Tibial nerve (tissue), 4 donors: ENCODE measurements at regions not wholly inside any gene's neighbourhood (a gene's known extent, or its start where the extent isn't known, plus 50 kb on each side); places are given as distances from the start of the nearest gene placed in this dataset.

Experiments used
- DNase-seq, 2 donors: peaks; one replicate each; pipeline ENCODE4 v3.0.0-alpha.2; 2019; ENCODE audit warnings: low spot score in 2 of 2
- H3K27ac ChIP-seq, 4 donors: fragments of 200-600 bp; sonication (generic) in 3 of 4; one replicate each; pipeline ENCODE4 v1.5.1; 2017 to 2019; ENCODE audit warnings: mild to moderate bottlenecking in 1 of 4
- H3K27me3 ChIP-seq, 2 donors: fragments of 200-600 bp; sonication (generic) in 1 of 2; one replicate each; pipeline versions ENCODE4 v1.5.1 to v1.6.0; 2017 to 2019
- H3K36me3 ChIP-seq, 3 donors: fragments of 200-600 bp; sonication (generic); one replicate each; pipeline ENCODE4 v1.5.1; 2018 to 2019
- H3K4me1 ChIP-seq, 4 donors: fragments of 200-600 bp; sonication (generic) in 3 of 4; one replicate each; pipeline ENCODE4 v1.5.1; 2017 to 2019
- H3K4me3 ChIP-seq, 4 donors: fragments of 200-600 bp; sonication (generic) in 3 of 4; one replicate each; pipeline ENCODE4 v1.5.1; 2017 to 2019; ENCODE audit warnings: mild to moderate bottlenecking in 1 of 4, moderate library complexity in 1 of 4
- H3K9me3 ChIP-seq, 4 donors: fragments of 200-600 bp; sonication (generic) in 3 of 4; one replicate each; pipeline ENCODE4 v1.5.1; 2017 to 2019
- CTCF ChIP-seq, 5 experiments: fragments of 200-600 bp in 3 of 5; fragments of 450-650 bp in 2 of 5; sonication (generic) in 3 of 5; IDR thresholded peaks; one replicate each; pipeline ENCODE4 v1.5.1; 2016 to 2019; ENCODE audit warnings: antibody characterized with exemption in 5 of 5, mild to moderate bottlenecking in 3 of 5, moderate library complexity in 2 of 5
- EP300 ChIP-seq, 2 donors: sonication (generic); formaldehyde crosslinking; IDR thresholded peaks; one replicate each; pipeline ENCODE4 v1.6.1; 2017; ENCODE audit warnings: antibody characterized with exemption in 2 of 2, mild to moderate bottlenecking in 1 of 2
- POLR2A ChIP-seq, 2 donors: fragments of 450-650 bp; IDR thresholded peaks; one replicate each; pipeline ENCODE4 v1.6.1; 2017; ENCODE audit warnings: antibody characterized with exemption in 2 of 2, mild to moderate bottlenecking in 2 of 2, moderate library complexity in 2 of 2
- WGBS, 2 donors: methylation state at CpG; one replicate each; pipeline ENCODE4 v1.1.5; 2018; 5-methylcytosine and 5-hydroxymethylcytosine counted together

- no peak overlapping the region for H3K27ac ChIP-seq
- H3K4me1 ChIP-seq, result peaks cover 0 to 3% (median 0%) of the 10 kb centered on the region in 4 donors
- WGBS, 2 donors, result 38 to 46% methylated on average over 2 of the region's 2 CpGs
- H3K4me3 ChIP-seq, result no peak overlapping the region
- no peaks in the 10 kb centered on the region for H3K9me3 ChIP-seq
- H3K36me3 ChIP-seq, result no peaks in the 10 kb centered on the region
- no peak for DNase-seq
- H3K27me3 ChIP-seq, result no peaks in the 10 kb centered on the region
- TF ChIP-seq POLR2A (IDR thresholded peaks at IDR 0.05), result no peak
- TF ChIP-seq CTCF (IDR thresholded peaks at IDR 0.05), result no peak
- no peak for TF ChIP-seq EP300 (IDR thresholded peaks at IDR 0.05)
These were observed 480.7 kb upstream of the THBS1 start for GRCh38 chr15:39100106-39100660.

GRCh38 chr15:39102431-39102830 is 478.4 kb upstream of the THBS1 start:
- Histone ChIP-seq H3K4me1 (no peaks in the 10 kb centered on the region), H3K4me3 (no peak overlapping the region), H3K27ac (no peak overlapping the region), H3K27me3 (no peaks in the 10 kb centered on the region), H3K36me3 (no peaks in the 10 kb centered on the region), H3K9me3 (no peaks in the 10 kb centered on the region)
- TF ChIP-seq POLR2A (IDR thresholded peaks at IDR 0.05) (no peak), EP300 (IDR thresholded peaks at IDR 0.05) (no peak), CTCF (IDR thresholded peaks at IDR 0.05) (no peak)
- DNase-seq, result no peak
- WGBS, 2 donors, result 81 to 89% methylated on average over 1 of the region's 1 CpG

GRCh38 chr15:39106950-39107349 is 473.9 kb upstream of the THBS1 start:
- Histone ChIP-seq H3K9me3 (no peaks in the 10 kb centered on the region), H3K36me3 (no peaks in the 10 kb centered on the region)

GRCh38 chr15:39108021-39108420 is 472.9 kb upstream of the THBS1 start:
- Histone ChIP-seq H3K27ac (no peak overlapping the region), H3K9me3 (no peaks in the 10 kb centered on the region), H3K27me3 (no peaks in the 10 kb centered on the region), H3K36me3 (no peaks in the 10 kb centered on the region), H3K4me1 (no peaks in the 10 kb centered on the region), H3K4me3 (no peak overlapping the region)
- no peak for TF ChIP-seq EP300 (IDR thresholded peaks at IDR 0.05)
- no peak for TF ChIP-seq POLR2A (IDR thresholded peaks at IDR 0.05)
- TF ChIP-seq CTCF (IDR thresholded peaks at IDR 0.05), result no peak
- DNase-seq, result no peak

More at GRCh38 chr15:39106950-39107349, 473.9 kb upstream of the THBS1 start:
- Histone ChIP-seq H3K27ac (no peak overlapping the region), H3K4me1 (no peaks in the 10 kb centered on the region), H3K4me3 (no peak overlapping the region), H3K27me3 (no peaks in the 10 kb centered on the region)
- TF ChIP-seq POLR2A (IDR thresholded peaks at IDR 0.05) (no peak), CTCF (IDR thresholded peaks at IDR 0.05) (no peak), EP300 (IDR thresholded peaks at IDR 0.05) (no peak)
- DNase-seq, result no peak
- WGBS, 2 donors, result 70 to 76% methylated on average over 5 of the region's 5 CpGs

GRCh38 chr15:39110336-39110735 is 470.5 kb upstream of the THBS1 start:
- Histone ChIP-seq H3K9me3 (peaks cover 0 to 5% (median 0%) of the 10 kb centered on the region in 4 donors), H3K4me3 (no peak overlapping the region), H3K4me1 (no peaks in the 10 kb centered on the region), H3K36me3 (no peaks in the 10 kb centered on the region), H3K27ac (no peak overlapping the region), H3K27me3 (no peaks in the 10 kb centered on the region)
- TF ChIP-seq EP300 (IDR thresholded peaks at IDR 0.05) (no peak), CTCF (IDR thresholded peaks at IDR 0.05) (no peak), POLR2A (IDR thresholded peaks at IDR 0.05) (no peak)
- DNase-seq, result no peak
